Spleen (tissue), 11 donors: ENCODE measurements at regions not wholly inside any gene's neighbourhood (a gene's known extent, or its start where the extent isn't known, plus 50 kb on each side); places are given as distances from the start of the nearest gene placed in this dataset.

Experiments used
- DNase-seq: peaks from one replicate; pipeline ENCODE4 v3.0.0-alpha.2; 2020
- H3K27ac ChIP-seq, 8 donors: fragments of 200-600 bp; sonication (generic) in 7 of 8; 1 replicate in 4 of 8; 2 replicates in 4 of 8; pipeline versions ENCODE4 v1.5.0 to v1.8.0; 2016 to 2021; ENCODE audit warnings: inconsistent platforms in 4 of 8, mild to moderate bottlenecking in 4 of 8, moderate library complexity in 1 of 8
- H3K27me3 ChIP-seq, 7 donors: fragments of 200-600 bp; sonication (generic) in 6 of 7; replicated peaks in 1 of 7; 1 replicate in 4 of 7; 2 replicates in 3 of 7; pipeline versions ENCODE4 v1.5.0 to v1.8.0; 2016 to 2021; ENCODE audit warnings: inconsistent platforms in 3 of 7, mild to moderate bottlenecking in 1 of 7
- H3K36me3 ChIP-seq, 6 donors: fragments of 200-600 bp; sonication (generic) in 5 of 6; 1 replicate in 4 of 6; 2 replicates in 2 of 6; pipeline versions ENCODE4 v1.5.0 to v1.8.0; 2016 to 2021; ENCODE audit warnings: inconsistent platforms in 2 of 6
- H3K4me1 ChIP-seq, 6 donors: fragments of 200-600 bp; sonication (generic) in 5 of 6; 1 replicate in 3 of 6; 2 replicates in 3 of 6; pipeline versions ENCODE4 v1.5.0 to v1.8.0; 2016 to 2021; ENCODE audit warnings: inconsistent platforms in 3 of 6
- H3K4me3 ChIP-seq, 8 donors: fragments of 200-600 bp; sonication (generic) in 7 of 8; 1 replicate in 4 of 8; 2 replicates in 4 of 8; pipeline versions ENCODE4 v1.5.0 to v1.8.0; 2016 to 2021; ENCODE audit warnings: inconsistent platforms in 4 of 8, mild to moderate bottlenecking in 4 of 8, moderate library complexity in 2 of 8
- H3K9me3 ChIP-seq, 8 donors: fragments of 200-600 bp; sonication (generic) in 7 of 8; 1 replicate in 4 of 8; 2 replicates in 4 of 8; pipeline versions ENCODE4 v1.5.0 to v1.8.0; 2016 to 2021; ENCODE audit warnings: inconsistent platforms in 4 of 8
- POLR2A ChIP-seq, 3 donors: fragments of 450-650 bp; IDR thresholded peaks; one replicate each; pipeline ENCODE4 v1.5.1; 2017; ENCODE audit warnings: antibody characterized with exemption in 3 of 3, mild to moderate bottlenecking in 1 of 3
- POLR2AphosphoS5 ChIP-seq, 3 donors: sonication (generic); formaldehyde crosslinking; IDR thresholded peaks; one replicate each; pipeline ENCODE4 v1.5.1; 2017; ENCODE audit warnings: antibody characterized with exemption in 3 of 3
- WGBS, 5 donors: extraction: QIAGEN DNeasy Blood & Tissue Kit in 3 of 5; methylation state at CpG; one replicate each; pipeline versions ENCODE4 v1.1.5 to v1.1.7; 2013 to 2018; 5-methylcytosine and 5-hydroxymethylcytosine counted together
- intact Hi-C: fragments of 100-400 bp; cut with DNase I; formaldehyde crosslinking; loops from one replicate; pipeline ENCODE4 v1.15.0; 2023; ENCODE audit warnings: low total_unique reads
- TF ChIP-seq, protein P1 (sequence below), 11 experiments: fragments of 200-600 bp in 7 of 11; fragments of 450-650 bp in 4 of 11; sonication (generic) in 4 of 11; IDR thresholded peaks in 8 of 11; conservative IDR thresholded peaks in 3 of 11; 1 replicate in 7 of 11; 2 replicates in 4 of 11; pipeline versions ENCODE4 v1.4.0 to v1.8.0; 2016 to 2021; ENCODE audit warnings: antibody characterized with exemption in 11 of 11, inconsistent platforms in 4 of 11, mild to moderate bottlenecking in 1 of 11
- donor health status: healthy with polysubstance abuse.
- donor health status: DM: no; HTN: no; CAD: no; lungs with moderate emphysema.
- donor health status: DM: no; HTN: no; CAD: no.
- donor health status: Bipolar disorder and iron deficiency.
- donor health status: healthy.
- donor health status: DM: no; HTN: no; CAD: no.
- donor health status: DM: yes; HTN: yes; CAD: no.

DNA sequence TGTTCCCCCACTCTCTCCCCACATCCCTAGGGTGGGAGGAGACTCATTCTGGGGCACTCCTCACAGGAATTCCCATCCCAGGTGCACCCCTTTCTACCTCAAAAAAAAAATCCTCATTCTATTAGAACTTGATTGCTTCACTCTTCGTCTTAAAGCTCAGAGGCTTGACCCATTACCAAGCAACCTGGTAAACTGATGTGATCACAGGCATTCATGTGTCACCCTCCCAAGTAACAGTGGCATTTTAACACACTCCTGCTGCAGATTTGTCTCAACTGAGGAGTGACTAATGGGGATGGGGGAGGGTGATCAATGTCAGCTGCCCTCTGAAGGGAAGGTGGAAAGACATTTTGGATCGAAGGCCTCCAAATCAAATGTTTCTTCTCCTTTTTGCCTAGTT, 78.1 kb upstream of the PTHLH start:
- H3K27ac ChIP-seq: no peak overlapping the region
- no peaks in the 10 kb centered on the region for H3K4me1 ChIP-seq
- no peak for TF ChIP-seq POLR2AphosphoS5 (IDR thresholded peaks at IDR 0.05)
- TF ChIP-seq POLR2A (IDR thresholded peaks at IDR 0.05): no peak
- TF ChIP-seq, protein P1, sequence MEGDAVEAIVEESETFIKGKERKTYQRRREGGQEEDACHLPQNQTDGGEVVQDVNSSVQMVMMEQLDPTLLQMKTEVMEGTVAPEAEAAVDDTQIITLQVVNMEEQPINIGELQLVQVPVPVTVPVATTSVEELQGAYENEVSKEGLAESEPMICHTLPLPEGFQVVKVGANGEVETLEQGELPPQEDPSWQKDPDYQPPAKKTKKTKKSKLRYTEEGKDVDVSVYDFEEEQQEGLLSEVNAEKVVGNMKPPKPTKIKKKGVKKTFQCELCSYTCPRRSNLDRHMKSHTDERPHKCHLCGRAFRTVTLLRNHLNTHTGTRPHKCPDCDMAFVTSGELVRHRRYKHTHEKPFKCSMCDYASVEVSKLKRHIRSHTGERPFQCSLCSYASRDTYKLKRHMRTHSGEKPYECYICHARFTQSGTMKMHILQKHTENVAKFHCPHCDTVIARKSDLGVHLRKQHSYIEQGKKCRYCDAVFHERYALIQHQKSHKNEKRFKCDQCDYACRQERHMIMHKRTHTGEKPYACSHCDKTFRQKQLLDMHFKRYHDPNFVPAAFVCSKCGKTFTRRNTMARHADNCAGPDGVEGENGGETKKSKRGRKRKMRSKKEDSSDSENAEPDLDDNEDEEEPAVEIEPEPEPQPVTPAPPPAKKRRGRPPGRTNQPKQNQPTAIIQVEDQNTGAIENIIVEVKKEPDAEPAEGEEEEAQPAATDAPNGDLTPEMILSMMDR (IDR thresholded peaks at IDR 0.05 in 8 of 11, conservative IDR thresholded peaks at IDR 0.05 in 3 of 11): no peak
- WGBS, 5 donors: 76 to 87% (median 85%) methylated on average over 2 of the region's 2 CpGs
- H3K36me3 ChIP-seq: no peaks in the 10 kb centered on the region
- no peak for DNase-seq
- no peak overlapping the region for H3K4me3 ChIP-seq
- intact Hi-C loops: no loop called here
- peaks cover 0 to 7% (median 0%) of the 10 kb centered on the region in 8 donors for H3K9me3 ChIP-seq
- H3K27me3 ChIP-seq: no peaks in the 10 kb centered on the region

GRCh38 chr12:28051516-28052354, 79.2 kb upstream of the PTHLH start:
- no peak overlapping the region for H3K27ac ChIP-seq
- no peak for TF ChIP-seq POLR2AphosphoS5 (IDR thresholded peaks at IDR 0.05)
- intact Hi-C loops: no loop called here
- no peaks in the 10 kb centered on the region for H3K27me3 ChIP-seq
- no peak for DNase-seq
- peaks cover 0 to 2% (median 0%) of the 10 kb centered on the region in 8 donors for H3K9me3 ChIP-seq
- 75 to 89% (median 79%) methylated on average over 5 of the region's 5 CpGs for WGBS, 5 donors
- H3K36me3 ChIP-seq: no peaks in the 10 kb centered on the region
- H3K4me3 ChIP-seq: no peak overlapping the region
- H3K4me1 ChIP-seq: no peaks in the 10 kb centered on the region

GRCh38 chr12:28053564-28053963, 81.0 kb upstream of the PTHLH start:
- Histone ChIP-seq H3K9me3 (no peaks in the 10 kb centered on the region), H3K36me3 (no peaks in the 10 kb centered on the region), H3K27ac (no peak overlapping the region), H3K27me3 (no peaks in the 10 kb centered on the region), H3K4me3 (no peak overlapping the region), H3K4me1 (no peaks in the 10 kb centered on the region)
- intact Hi-C loops: no loop called here
- TF ChIP-seq POLR2AphosphoS5 (IDR thresholded peaks at IDR 0.05) (no peak), POLR2A (IDR thresholded peaks at IDR 0.05) (no peak)
- TF ChIP-seq, protein P1 (IDR thresholded peaks at IDR 0.05 in 8 of 11, conservative IDR thresholded peaks at IDR 0.05 in 3 of 11): no peak
- WGBS, 5 donors: 89 to 96% (median 91%) methylated on average over 5 of the region's 5 CpGs
- DNase-seq: no peak

DNA sequence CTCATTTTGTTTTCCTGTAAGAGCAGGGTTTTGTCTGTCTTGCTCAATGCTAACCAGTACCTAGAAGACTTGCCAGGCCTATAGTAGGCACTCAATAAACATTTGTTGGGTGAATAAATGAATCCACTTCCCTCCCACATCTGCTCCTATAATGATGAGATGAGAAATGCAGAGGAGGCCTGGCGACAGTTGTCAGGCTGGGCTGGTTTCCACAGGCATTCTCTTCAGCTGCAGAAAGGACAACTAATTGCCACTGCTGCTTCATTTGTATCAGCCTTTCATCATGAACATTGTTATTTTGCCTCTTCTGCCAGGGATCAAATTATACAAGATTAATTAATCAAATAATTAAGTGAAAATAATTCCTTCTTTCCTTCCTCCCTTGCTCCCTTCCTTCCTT, 82.0 kb upstream of the PTHLH start:
- Histone ChIP-seq H3K4me3 (no peak overlapping the region), H3K9me3 (no peaks in the 10 kb centered on the region), H3K36me3 (no peaks in the 10 kb centered on the region), H3K27ac (no peak overlapping the region), H3K27me3 (no peaks in the 10 kb centered on the region), H3K4me1 (no peaks in the 10 kb centered on the region)
- DNase-seq: no peak
- no peak for TF ChIP-seq POLR2AphosphoS5 (IDR thresholded peaks at IDR 0.05)
- TF ChIP-seq POLR2A (IDR thresholded peaks at IDR 0.05): no peak
- TF ChIP-seq, protein P1 (IDR thresholded peaks at IDR 0.05 in 8 of 11, conservative IDR thresholded peaks at IDR 0.05 in 3 of 11): no peak
- intact Hi-C loops: no loop called here
- 85 to 92% (median 89%) methylated on average over 1 of the region's 1 CpG for WGBS, 5 donors
